Daoy (cell line): ENCODE measurements at regions not wholly inside any gene's neighbourhood (a gene's known extent, or its start where the extent isn't known, plus 50 kb on each side); places are given as distances from the start of the nearest gene placed in this dataset.

Experiments used
- DNase-seq: peaks from one replicate; pipeline ENCODE4 v3.0.0-alpha.2; 2015; ENCODE audit warnings: low read depth

DNA sequence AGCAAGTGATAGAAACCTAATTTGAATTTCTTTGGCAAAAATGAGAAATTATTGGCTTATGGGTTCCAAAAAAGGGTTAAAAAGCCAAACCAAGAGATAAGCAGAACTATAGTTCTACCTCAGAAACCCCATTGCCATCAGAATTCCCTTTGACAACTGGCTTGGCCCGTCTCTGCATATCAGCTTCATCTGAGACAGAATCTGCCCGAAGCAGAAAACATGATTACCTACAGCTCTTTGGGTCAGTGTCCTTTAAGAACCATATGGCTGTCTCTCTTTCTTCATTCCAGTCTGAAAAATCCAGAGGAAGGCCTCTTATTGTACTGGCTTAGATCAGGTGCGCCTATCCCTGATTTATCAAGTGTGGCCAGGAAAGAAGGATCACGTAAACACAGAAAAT is 49.8 kb upstream of the AGPS start:
- DNase-seq, result no peak
